Activated naive CD4-positive, alpha-beta T cell treated with anti-CD3 and anti-CD28 coated beads, Interleukin-2, amount 10 ng/mL, durations not matched to agents 7 days and 5 days (primary cell): ENCODE measurements at regions not wholly inside any gene's neighbourhood (a gene's known extent, or its start where the extent isn't known, plus 50 kb on each side); places are given as distances from the start of the nearest gene placed in this dataset.

ENCODE experiments used
- CTCF ChIA-PET: fragments of 350-600 bp; sonication (Branson Sonifier 250); formaldehyde crosslinking; loops from one replicate; lab custom pipeline; 2021; ENCODE audit warnings: antibody characterized with exemption; lab: Charles Lee
- DNase-seq: peaks from one replicate; pipeline ENCODE4 v3.0.0-alpha.2; 2020
- H3K27ac Mint-ChIP-seq: one replicate; pipeline ENCODE4 v1.8.0; 2021; ENCODE audit warnings: mild to moderate bottlenecking, moderate library complexity, mixed read lengths
- H3K27me3 Mint-ChIP-seq: one replicate; pipeline ENCODE4 v1.8.0; 2021; ENCODE audit warnings: mild to moderate bottlenecking, mixed read lengths
- H3K36me3 Mint-ChIP-seq: one replicate; pipeline ENCODE4 v1.8.0; 2021; ENCODE audit warnings: mixed read lengths
- H3K4me1 Mint-ChIP-seq: one replicate; pipeline ENCODE4 v1.8.0; 2021; ENCODE audit warnings: mixed read lengths
- H3K4me3 Mint-ChIP-seq: one replicate; pipeline ENCODE4 v1.8.0; 2021; ENCODE audit warnings: mild to moderate bottlenecking, moderate library complexity, mixed read lengths
- H3K9me3 Mint-ChIP-seq: one replicate; pipeline ENCODE4 v1.8.0; 2021; ENCODE audit warnings: mixed read lengths

DNA sequence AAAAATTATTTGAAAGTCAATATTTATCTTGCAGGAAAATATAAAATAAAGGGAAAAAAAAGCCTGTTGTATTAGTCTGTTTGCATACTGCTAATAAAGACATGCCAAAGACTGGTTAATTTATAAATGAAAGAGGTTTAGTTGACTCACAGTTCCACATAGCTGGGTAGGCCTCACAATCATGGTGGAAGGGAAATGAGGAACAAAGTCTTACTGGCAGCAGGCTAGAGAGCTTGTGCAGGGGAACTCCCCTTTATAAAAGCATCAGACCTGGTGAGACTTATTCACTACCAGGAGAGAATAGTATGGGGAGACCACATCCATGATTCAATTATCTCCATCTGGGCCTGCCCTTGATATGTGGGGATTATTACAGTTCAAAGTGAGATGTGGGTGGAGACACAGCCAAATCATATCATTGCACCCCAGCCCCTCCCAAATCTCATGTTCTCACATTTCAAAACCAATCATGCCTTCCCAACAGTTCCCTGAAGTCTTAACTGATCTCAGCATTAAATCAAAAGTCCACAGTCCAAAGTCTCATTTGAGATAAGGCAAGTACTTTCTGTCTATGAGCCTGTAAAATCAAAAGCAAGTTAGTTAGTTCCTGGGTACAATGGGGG, 1416.5 kb upstream of the SPRY2 start:
- H3K36me3 Mint-ChIP-seq: no peaks in the 10 kb centered on the region
- H3K27me3 Mint-ChIP-seq: no peaks in the 10 kb centered on the region
- H3K9me3 Mint-ChIP-seq: peaks cover 15% of the 10 kb centered on the region
- no peaks in the 10 kb centered on the region for H3K4me1 Mint-ChIP-seq
- CTCF ChIA-PET: no interaction called here
- DNase-seq: no peak
- H3K27ac Mint-ChIP-seq: no peak overlapping the region
- no peak overlapping the region for H3K4me3 Mint-ChIP-seq

DNA sequence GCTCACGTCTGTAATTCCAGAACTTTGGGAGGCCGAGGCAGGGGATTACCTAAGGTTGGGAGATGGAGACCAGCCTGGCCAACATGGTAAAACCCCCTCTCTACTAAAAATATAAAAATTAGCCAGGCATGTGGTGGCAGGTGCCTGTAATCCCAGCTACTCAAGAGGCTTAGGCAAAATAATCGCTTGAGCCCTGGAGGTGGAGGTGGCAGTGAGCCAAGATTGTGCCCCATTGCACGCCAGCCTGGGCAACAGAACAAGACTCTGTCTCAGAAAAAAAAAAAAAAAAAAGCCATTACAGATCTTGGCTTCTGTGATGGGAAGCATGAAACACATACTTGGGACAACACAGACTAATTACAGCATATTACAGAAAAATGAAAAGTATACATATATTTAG, 1404.5 kb upstream of the SPRY2 start:
- Mint-ChIP-seq H3K27me3 (no peaks in the 10 kb centered on the region), H3K36me3 (no peaks in the 10 kb centered on the region), H3K4me1 (no peaks in the 10 kb centered on the region), H3K27ac (no peak overlapping the region), H3K9me3 (peaks cover 7% of the 10 kb centered on the region), H3K4me3 (no peak overlapping the region)
- CTCF ChIA-PET: no interaction called here
- no peak for DNase-seq

DNA sequence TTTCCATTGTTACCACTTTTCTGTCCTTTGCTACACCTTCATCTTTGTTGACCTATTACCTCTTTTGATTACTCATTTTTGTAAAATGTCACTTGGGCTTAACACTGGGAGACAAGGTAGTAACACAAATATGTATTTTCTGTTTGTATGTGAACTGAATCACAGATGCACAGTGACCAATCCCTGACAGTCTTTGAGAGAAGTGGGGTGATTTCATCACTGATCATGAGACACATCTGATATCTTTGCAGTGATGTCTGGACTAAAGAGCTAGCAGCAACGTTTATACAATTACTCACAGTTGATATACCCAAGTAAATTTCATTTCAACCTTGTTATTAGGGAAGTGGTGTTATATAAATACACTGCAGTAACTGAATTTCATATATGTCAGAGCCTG, 1397.4 kb upstream of the SPRY2 start:
- no peaks in the 10 kb centered on the region for H3K36me3 Mint-ChIP-seq
- DNase-seq: no peak
- no peaks in the 10 kb centered on the region for H3K27me3 Mint-ChIP-seq
- CTCF ChIA-PET: no interaction called here
- no peak overlapping the region for H3K27ac Mint-ChIP-seq
- H3K4me3 Mint-ChIP-seq: no peak overlapping the region
- no peaks in the 10 kb centered on the region for H3K4me1 Mint-ChIP-seq
- peaks cover 4% of the 10 kb centered on the region for H3K9me3 Mint-ChIP-seq

DNA sequence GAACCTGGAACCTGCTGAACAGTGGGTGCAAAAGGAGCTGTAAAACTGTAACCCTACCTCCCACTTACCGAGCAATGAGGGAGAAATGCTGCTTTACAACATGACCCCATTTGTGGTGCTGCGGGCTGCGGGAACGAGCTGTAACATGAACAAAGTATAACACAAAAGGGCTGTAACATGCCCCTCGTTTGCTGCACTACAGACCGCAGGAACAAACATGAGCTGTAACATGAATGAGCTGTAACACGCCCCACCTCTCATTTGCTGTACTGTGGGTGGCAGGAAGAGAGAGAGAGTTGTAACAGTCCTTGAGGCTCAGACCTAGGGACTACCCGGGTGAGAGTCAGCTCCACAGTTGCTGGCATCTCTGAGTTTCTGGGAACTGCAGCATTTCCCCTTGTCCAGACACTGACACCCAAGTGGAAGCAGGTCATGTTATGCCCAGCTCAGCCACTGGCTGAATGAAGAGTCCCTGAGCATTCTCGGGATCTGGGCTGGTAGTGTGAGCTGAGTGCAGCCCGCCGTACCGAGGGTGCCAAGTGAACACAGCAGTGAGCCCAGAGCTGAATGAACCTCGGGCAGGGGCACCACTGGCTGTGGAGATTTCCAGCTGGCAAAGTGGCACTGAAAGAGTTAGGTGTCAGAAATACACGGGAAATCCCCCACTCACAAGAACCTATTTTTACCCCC, 1385.3 kb upstream of the SPRY2 start:
- Mint-ChIP-seq H3K4me1 (no peaks in the 10 kb centered on the region), H3K27me3 (no peaks in the 10 kb centered on the region), H3K9me3 (peaks cover 8% of the 10 kb centered on the region), H3K36me3 (no peaks in the 10 kb centered on the region), H3K4me3 (no peak overlapping the region), H3K27ac (no peak overlapping the region)
- no peak for DNase-seq
- CTCF ChIA-PET: no interaction called here

DNA sequence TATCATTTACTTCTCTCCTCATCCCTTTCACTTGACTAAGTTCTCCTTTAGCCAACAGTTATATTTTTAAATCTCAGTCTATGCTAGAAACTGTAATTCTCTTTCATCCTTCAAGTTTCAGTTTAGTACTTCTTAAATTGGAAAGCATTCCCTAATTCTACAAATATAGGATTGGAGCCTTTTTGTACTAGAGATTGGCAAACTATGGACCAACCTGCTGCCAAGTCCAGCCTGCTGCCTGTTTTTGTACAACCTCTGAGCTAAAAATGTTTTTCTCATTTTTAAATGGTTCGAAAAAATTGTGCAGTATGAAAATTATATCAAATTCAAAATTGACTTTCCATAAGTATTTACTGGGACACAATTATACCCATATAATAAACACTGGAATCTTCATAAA, 1381.5 kb upstream of the SPRY2 start:
- H3K4me1 Mint-ChIP-seq: no peaks in the 10 kb centered on the region
- H3K9me3 Mint-ChIP-seq: peaks cover 4% of the 10 kb centered on the region
- no peak overlapping the region for H3K27ac Mint-ChIP-seq
- H3K36me3 Mint-ChIP-seq: no peaks in the 10 kb centered on the region
- no peak for DNase-seq
- no peaks in the 10 kb centered on the region for H3K27me3 Mint-ChIP-seq
- CTCF ChIA-PET: no interaction called here
- no peak overlapping the region for H3K4me3 Mint-ChIP-seq

DNA sequence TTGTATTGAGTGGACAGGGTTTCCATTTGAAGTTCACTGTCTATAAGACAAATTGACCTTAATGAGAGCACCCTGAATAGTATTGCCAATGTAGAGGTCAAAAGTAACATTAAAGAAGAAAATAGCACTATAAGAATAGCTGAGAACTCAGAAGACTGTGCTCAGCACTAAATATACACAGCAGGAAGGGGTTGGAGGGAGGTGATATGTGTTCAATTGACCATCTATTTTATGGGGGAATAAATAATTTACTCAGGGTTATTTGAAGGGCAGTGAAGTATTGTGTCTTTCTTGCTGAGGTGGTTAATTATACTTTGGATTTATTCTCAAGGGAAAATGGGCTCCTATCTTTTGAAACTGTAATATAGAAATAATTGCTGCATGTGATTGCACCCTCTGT, 1380.5 kb upstream of the SPRY2 start:
- Mint-ChIP-seq H3K36me3 (no peaks in the 10 kb centered on the region), H3K4me3 (no peak overlapping the region)
- CTCF ChIA-PET: no interaction called here

DNA sequence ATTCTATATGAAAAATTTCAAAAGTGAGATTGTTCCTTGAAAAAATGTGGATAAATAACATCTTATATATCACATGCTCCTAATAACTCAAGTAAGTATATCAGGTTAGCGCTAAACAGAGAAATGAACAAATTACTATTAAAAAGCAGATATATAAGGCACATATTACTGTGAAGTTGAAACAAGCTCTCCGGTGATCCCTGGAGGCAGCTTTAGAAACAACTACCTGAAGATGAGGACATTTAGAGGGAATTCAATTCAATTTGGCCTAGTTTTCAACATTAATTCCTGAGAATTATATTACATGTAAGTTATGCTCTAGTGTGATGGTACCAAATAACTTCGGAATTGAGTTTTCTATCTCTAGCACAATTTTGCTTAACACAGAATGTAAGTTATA, 1373.6 kb upstream of the SPRY2 start:
- CTCF ChIA-PET: no interaction called here
- DNase-seq: no peak
- peaks cover 10% of the 10 kb centered on the region for H3K9me3 Mint-ChIP-seq
- no peaks in the 10 kb centered on the region for H3K4me1 Mint-ChIP-seq
- H3K27me3 Mint-ChIP-seq: no peaks in the 10 kb centered on the region
- H3K36me3 Mint-ChIP-seq: no peaks in the 10 kb centered on the region
- H3K4me3 Mint-ChIP-seq: no peak overlapping the region
- H3K27ac Mint-ChIP-seq: no peak overlapping the region

More for the DNA sequence above, 1380.5 kb upstream of the SPRY2 start:
- Mint-ChIP-seq H3K27me3 (no peaks in the 10 kb centered on the region), H3K27ac (no peak overlapping the region), H3K4me1 (no peaks in the 10 kb centered on the region), H3K9me3 (peaks cover 4% of the 10 kb centered on the region)
- no peak for DNase-seq

DNA sequence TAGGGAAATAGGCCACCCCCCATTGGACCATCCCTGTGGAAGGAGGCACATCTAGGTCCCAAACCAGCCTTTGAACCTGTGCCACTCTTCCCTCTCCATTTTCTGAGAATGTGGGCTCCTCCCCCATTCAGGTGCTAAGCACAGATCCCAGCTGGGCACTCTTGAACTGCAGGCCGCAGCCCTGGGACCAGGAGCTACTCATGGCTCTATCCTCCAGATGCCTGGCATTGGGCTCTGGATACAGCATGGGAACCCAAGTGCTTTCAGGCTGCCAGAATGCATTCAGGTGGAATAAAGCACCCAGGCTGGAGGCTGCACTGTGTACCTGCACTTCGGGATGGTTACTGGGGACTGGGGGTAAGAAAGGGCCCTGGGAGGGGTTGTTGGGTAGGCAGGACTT, 1372.3 kb upstream of the SPRY2 start:
- no peaks in the 10 kb centered on the region for H3K27me3 Mint-ChIP-seq

DNA sequence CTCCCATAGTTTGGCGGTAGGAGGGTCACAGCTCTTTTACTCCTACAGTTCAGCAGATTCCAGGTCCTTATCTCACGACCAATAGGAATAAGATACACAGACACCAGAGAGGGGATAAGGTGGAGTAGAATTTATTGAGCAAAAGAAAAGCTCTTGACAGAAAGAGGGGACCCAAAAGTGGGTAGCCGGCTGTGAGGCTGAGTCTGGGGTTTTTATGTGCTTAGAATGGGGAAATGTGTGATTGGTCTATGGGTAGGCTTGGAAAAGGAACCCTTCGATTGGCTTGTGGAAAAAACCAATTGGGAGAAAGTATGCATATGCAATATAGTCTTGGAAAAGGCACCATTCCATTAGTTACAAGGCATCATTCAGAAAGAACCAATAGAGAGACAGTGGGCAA, 1356.9 kb upstream of the SPRY2 start:
- CTCF ChIA-PET: no interaction called here
- H3K4me3 Mint-ChIP-seq: no peak overlapping the region
- no peaks in the 10 kb centered on the region for H3K27me3 Mint-ChIP-seq
- peaks cover 19% of the 10 kb centered on the region for H3K9me3 Mint-ChIP-seq
- H3K36me3 Mint-ChIP-seq: no peaks in the 10 kb centered on the region
- DNase-seq: no peak
- H3K27ac Mint-ChIP-seq: no peak overlapping the region
- no peaks in the 10 kb centered on the region for H3K4me1 Mint-ChIP-seq

More for the DNA sequence above, 1372.3 kb upstream of the SPRY2 start:
- CTCF ChIA-PET: no interaction called here
- Mint-ChIP-seq H3K4me1 (no peaks in the 10 kb centered on the region), H3K4me3 (no peak overlapping the region), H3K27ac (no peak overlapping the region), H3K9me3 (peaks cover 10% of the 10 kb centered on the region), H3K36me3 (no peaks in the 10 kb centered on the region)
- no peak for DNase-seq

DNA sequence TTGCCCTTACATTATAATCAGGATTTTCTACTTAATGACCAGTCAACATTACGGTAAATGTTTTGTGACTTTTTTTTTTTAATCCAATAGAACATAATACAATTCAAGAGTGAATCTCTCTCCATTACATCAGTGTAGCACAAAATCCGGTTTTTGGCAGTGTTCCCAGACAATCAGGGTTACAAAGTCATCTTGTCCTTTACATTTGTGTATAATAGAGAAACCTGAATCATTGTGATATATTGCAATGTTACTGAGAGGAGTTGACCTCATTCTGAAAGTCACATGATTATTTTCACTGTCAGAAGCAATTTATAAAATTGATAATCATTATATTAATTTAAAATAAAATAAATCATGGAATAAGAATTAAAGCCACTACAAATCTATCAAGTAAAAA, 1346.0 kb upstream of the SPRY2 start:
- Mint-ChIP-seq H3K27ac (no peak overlapping the region), H3K27me3 (no peaks in the 10 kb centered on the region), H3K36me3 (no peaks in the 10 kb centered on the region), H3K4me3 (no peak overlapping the region), H3K4me1 (no peaks in the 10 kb centered on the region), H3K9me3 (peaks cover 5% of the 10 kb centered on the region)
- CTCF ChIA-PET: no interaction called here
- no peak for DNase-seq

DNA sequence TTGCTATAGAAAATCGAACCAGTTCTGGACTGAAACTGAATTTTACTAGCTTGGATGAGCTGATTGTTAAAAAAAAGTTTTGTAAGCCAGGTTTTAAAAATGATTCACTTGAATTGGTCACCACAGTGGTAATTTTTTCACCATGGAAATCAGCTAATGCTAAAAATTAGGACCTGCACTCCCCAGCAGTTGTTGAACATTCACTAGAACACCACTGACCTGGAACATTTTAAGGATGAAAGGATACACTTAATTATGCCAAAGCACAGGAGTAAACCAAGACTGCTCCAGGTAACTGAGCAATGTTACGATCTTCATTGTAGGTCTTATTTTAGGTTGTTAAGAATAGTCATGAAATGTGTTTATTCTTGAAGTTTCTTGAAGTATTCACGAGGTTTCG, 1342.6 kb upstream of the SPRY2 start:
- Mint-ChIP-seq H3K27ac (no peak overlapping the region), H3K4me3 (no peak overlapping the region), H3K27me3 (no peaks in the 10 kb centered on the region), H3K4me1 (no peaks in the 10 kb centered on the region), H3K36me3 (no peaks in the 10 kb centered on the region), H3K9me3 (peaks cover 1% of the 10 kb centered on the region)
- CTCF ChIA-PET: no interaction called here
- no peak for DNase-seq

DNA sequence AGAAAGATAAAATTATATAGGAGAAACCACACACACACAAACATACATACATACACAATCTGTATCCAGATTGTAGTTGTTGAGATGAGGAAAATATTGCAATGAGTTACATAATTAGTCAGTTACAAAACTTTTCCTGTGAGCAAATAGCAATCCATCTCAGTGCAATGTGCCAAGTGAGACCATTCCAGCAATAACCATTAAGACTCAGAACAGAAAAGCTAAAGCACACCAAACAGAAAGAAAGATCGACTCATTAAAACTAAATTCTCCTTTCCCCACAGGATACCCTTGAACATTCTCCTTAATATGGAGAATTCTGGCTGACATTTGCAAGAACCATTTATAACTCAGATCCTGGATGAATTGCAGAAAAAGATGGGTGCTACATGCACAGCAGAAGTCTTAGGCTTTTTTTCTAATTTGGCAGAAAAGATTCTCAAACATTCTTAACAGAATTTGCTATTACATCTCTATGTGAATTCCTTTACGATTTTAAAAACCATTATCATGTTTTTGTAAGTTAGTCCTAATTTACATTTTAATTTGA, 1341.2 kb upstream of the SPRY2 start:
- no peak for DNase-seq
- CTCF ChIA-PET: no interaction called here

DNA sequence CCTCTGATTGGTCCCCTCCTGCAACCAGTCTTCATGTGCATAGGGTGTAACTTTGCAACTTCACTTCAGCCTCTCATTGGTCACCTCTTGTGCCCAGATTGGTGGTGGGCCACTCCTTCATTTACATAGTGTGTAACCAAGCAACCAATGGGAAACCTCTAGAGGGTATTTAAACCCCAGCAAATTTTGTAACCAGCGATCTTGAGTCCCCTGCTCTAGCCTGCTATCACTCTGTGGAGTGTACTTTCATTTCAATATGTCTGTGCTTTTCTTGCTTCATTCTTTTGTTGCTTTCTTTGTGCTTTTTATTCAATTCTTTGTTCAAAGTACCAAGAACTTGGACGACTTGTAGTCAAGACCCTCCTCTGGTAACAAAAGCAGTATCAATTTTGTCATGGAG, 1336.9 kb upstream of the SPRY2 start:
- no peak for DNase-seq
- Mint-ChIP-seq H3K27ac (no peak overlapping the region), H3K36me3 (no peaks in the 10 kb centered on the region), H3K4me1 (no peaks in the 10 kb centered on the region), H3K27me3 (no peaks in the 10 kb centered on the region), H3K4me3 (no peak overlapping the region), H3K9me3 (peaks cover 1% of the 10 kb centered on the region)
- CTCF ChIA-PET: no interaction called here

More for the DNA sequence above, 1341.2 kb upstream of the SPRY2 start:
- Mint-ChIP-seq H3K4me1 (no peaks in the 10 kb centered on the region), H3K36me3 (no peaks in the 10 kb centered on the region), H3K9me3 (peaks cover 1% of the 10 kb centered on the region), H3K4me3 (no peak overlapping the region), H3K27ac (no peak overlapping the region), H3K27me3 (no peaks in the 10 kb centered on the region)

DNA sequence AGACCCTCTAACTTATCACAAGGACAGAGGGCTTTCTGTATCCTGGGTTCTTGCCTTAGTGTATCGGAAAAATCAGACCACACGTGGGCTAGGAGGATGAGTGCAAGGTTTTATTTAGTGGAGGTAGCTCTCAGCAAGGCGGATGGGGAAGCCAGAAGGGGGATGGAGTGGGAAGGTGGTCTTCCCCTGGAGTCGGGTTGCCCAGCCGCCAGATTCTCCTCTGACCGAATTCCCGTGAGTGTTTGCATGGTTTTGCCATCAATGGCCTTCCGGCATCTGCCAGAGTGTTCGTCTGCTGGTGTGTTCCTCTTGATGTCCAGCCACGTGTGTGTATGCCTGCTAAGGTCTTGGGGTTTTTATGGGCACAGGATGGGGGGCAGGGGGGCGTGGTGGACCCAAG, 1335.1 kb upstream of the SPRY2 start:
- CTCF ChIA-PET: no interaction called here
- no peak overlapping the region for H3K4me3 Mint-ChIP-seq
- no peaks in the 10 kb centered on the region for H3K4me1 Mint-ChIP-seq
- DNase-seq: no peak
- H3K36me3 Mint-ChIP-seq: no peaks in the 10 kb centered on the region
- H3K27ac Mint-ChIP-seq: no peak overlapping the region
- no peaks in the 10 kb centered on the region for H3K9me3 Mint-ChIP-seq
- H3K27me3 Mint-ChIP-seq: no peaks in the 10 kb centered on the region

DNA sequence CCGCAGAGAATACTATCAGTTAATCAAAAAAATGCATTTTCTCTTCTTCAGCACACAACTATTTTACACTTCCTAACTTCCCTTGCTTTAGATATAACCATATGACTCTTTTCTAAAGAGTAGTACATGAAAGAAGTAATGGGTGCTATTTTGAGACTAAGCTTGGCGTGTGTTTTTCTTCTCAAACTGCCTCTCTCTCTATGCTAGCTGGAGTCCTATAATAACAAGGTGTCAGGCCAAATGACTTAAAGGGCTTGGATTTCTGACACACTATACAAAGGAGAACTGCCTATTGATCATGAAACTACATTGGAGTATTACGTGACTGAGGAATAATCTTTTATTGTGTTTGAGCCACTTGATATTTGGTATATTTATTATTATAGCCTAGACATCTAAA, 1330.1 kb upstream of the SPRY2 start:
- CTCF ChIA-PET: no interaction called here
- Mint-ChIP-seq H3K9me3 (peaks cover 6% of the 10 kb centered on the region), H3K36me3 (no peaks in the 10 kb centered on the region), H3K27me3 (no peaks in the 10 kb centered on the region), H3K4me3 (no peak overlapping the region), H3K27ac (no peak overlapping the region), H3K4me1 (no peaks in the 10 kb centered on the region)
- DNase-seq: no peak
